ENCODE measurements at regions not wholly inside any gene's neighbourhood (a gene's known extent, or its start where the extent isn't known, plus 50 kb on each side); places are given as distances from the start of the nearest gene placed in this dataset.

GRCh38 chr22:48753752-48754517, 1073.7 kb downstream of the BRD1 start:
- H3K27me3 ChIP-seq (ENCODE audit: low read length) = no peaks in the 10 kb centered on the region
- no peak for TF ChIP-seq EZH2phosphoT487 (conservative IDR thresholded peaks at IDR 0.05; ENCODE audit: low read length)
- TF ChIP-seq, protein P1, sequence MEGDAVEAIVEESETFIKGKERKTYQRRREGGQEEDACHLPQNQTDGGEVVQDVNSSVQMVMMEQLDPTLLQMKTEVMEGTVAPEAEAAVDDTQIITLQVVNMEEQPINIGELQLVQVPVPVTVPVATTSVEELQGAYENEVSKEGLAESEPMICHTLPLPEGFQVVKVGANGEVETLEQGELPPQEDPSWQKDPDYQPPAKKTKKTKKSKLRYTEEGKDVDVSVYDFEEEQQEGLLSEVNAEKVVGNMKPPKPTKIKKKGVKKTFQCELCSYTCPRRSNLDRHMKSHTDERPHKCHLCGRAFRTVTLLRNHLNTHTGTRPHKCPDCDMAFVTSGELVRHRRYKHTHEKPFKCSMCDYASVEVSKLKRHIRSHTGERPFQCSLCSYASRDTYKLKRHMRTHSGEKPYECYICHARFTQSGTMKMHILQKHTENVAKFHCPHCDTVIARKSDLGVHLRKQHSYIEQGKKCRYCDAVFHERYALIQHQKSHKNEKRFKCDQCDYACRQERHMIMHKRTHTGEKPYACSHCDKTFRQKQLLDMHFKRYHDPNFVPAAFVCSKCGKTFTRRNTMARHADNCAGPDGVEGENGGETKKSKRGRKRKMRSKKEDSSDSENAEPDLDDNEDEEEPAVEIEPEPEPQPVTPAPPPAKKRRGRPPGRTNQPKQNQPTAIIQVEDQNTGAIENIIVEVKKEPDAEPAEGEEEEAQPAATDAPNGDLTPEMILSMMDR (IDR thresholded peaks at IDR 0.05; ENCODE audit: insufficient read depth, low read length, poor library complexity, severe bottlenecking) = no peak
- no peak overlapping the region for H3K4me2 ChIP-seq (ENCODE audit: low read depth, low read length, poor library complexity, severe bottlenecking)
- no peaks in the 10 kb centered on the region for H4K20me1 ChIP-seq (ENCODE audit: low read depth, low read length)
- H3K9me3 ChIP-seq (ENCODE audit: insufficient read depth, low read length) = no peaks in the 10 kb centered on the region
- H3K79me2 ChIP-seq (ENCODE audit: insufficient read depth, low read length) = no peaks in the 10 kb centered on the region
- no peaks in the 10 kb centered on the region for H3K9me2 ChIP-seq (replicated peaks; ENCODE audit: insufficient read depth, low read length)
- H3K27ac ChIP-seq (ENCODE audit: low read depth, low read length) = no peak overlapping the region
- H3F3A ChIP-seq (ENCODE audit: insufficient read depth) = no peaks in the 10 kb centered on the region
- no peak overlapping the region for H3K9ac ChIP-seq (ENCODE audit: low read length)
- no peak overlapping the region for H2AFZ ChIP-seq (ENCODE audit: low read depth, low read length, severe bottlenecking)
- H3K36me3 ChIP-seq (ENCODE audit: low read length) = no peaks in the 10 kb centered on the region
- no peak overlapping the region for H3K4me3 ChIP-seq (ENCODE audit: insufficient read depth, low read length, poor library complexity, severe bottlenecking)

DNA sequence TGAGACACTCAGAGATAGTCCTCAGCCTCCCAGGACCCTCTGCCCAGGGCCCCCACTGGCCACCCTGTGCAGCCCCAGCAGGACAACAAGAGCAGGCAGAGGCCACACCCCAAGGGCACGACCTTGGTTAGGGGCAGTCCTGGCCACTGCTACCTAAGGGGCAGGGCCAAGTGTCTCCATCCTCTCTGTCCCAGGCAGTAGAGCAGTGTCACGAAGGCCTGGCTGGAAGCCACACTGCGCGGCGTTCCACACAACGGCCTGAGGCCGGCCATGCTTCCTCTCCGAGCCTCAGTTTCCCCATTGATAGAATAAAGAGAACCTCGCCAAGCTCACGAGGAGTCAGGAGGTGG, 1074.3 kb downstream of the BRD1 start:
- Histone ChIP-seq H3K79me2 (ENCODE audit: insufficient read depth, low read length) (no peaks in the 10 kb centered on the region), H3K9me3 (ENCODE audit: insufficient read depth, low read length) (no peaks in the 10 kb centered on the region), H3K36me3 (ENCODE audit: low read length) (no peaks in the 10 kb centered on the region), H4K20me1 (ENCODE audit: low read depth, low read length) (no peaks in the 10 kb centered on the region), H2AFZ (ENCODE audit: low read depth, low read length, severe bottlenecking) (no peak overlapping the region), H3K4me3 (ENCODE audit: insufficient read depth, low read length, poor library complexity, severe bottlenecking) (no peak overlapping the region), H3K4me2 (ENCODE audit: low read depth, low read length, poor library complexity, severe bottlenecking) (no peak overlapping the region), H3K27ac (ENCODE audit: low read depth, low read length) (no peak overlapping the region), H3K27me3 (ENCODE audit: low read length) (no peaks in the 10 kb centered on the region), H3K9ac (ENCODE audit: low read length) (no peak overlapping the region), H3K9me2 (replicated peaks; ENCODE audit: insufficient read depth, low read length) (no peaks in the 10 kb centered on the region), H3F3A (ENCODE audit: insufficient read depth) (no peaks in the 10 kb centered on the region)
- TF ChIP-seq EZH2phosphoT487 (conservative IDR thresholded peaks at IDR 0.05; ENCODE audit: low read length) = no peak
- TF ChIP-seq, protein P1 (IDR thresholded peaks at IDR 0.05; ENCODE audit: insufficient read depth, low read length, poor library complexity, severe bottlenecking) = no peak

- Histone ChIP-seq H3F3A (ENCODE audit: insufficient read depth) (no peaks in the 10 kb centered on the region), H3K79me2 (ENCODE audit: insufficient read depth, low read length) (no peaks in the 10 kb centered on the region), H3K9ac (ENCODE audit: low read length) (no peak overlapping the region), H3K4me3 (ENCODE audit: insufficient read depth, low read length, poor library complexity, severe bottlenecking) (no peak overlapping the region), H3K27ac (ENCODE audit: low read depth, low read length) (no peak overlapping the region), H2AFZ (ENCODE audit: low read depth, low read length, severe bottlenecking) (no peak overlapping the region), H3K4me2 (ENCODE audit: low read depth, low read length, poor library complexity, severe bottlenecking) (no peak overlapping the region), H3K9me2 (replicated peaks; ENCODE audit: insufficient read depth, low read length) (no peaks in the 10 kb centered on the region), H3K27me3 (ENCODE audit: low read length) (no peaks in the 10 kb centered on the region), H3K36me3 (ENCODE audit: low read length) (no peaks in the 10 kb centered on the region), H3K9me3 (ENCODE audit: insufficient read depth, low read length) (no peaks in the 10 kb centered on the region), H4K20me1 (ENCODE audit: low read depth, low read length) (no peaks in the 10 kb centered on the region)
- no peak for TF ChIP-seq EZH2phosphoT487 (conservative IDR thresholded peaks at IDR 0.05; ENCODE audit: low read length)
These were observed 1075.0 kb downstream of the BRD1 start for GRCh38 chr22:48752451-48753380.
